Stimulated activated CD8-positive, alpha-beta memory T cell treated with anti-CD3 and anti-CD28 coated beads, Interleukin-15, amount 100 ng/mL, for 48 hours (primary cell): ENCODE measurements at regions not wholly inside any gene's neighbourhood (a gene's known extent, or its start where the extent isn't known, plus 50 kb on each side); places are given as distances from the start of the nearest gene placed in this dataset.

ENCODE experiments used
- DNase-seq, 2 donors: peaks; one replicate each; pipeline ENCODE4 v3.0.0-alpha.2; 2020; ENCODE audit warnings: low read depth in 2 of 2

GRCh38 chr11:116442238-116442752, 330.5 kb downstream of the BUD13 start:
- no peak for DNase-seq

- no peak for DNase-seq
Observed at GRCh38 chr11:116439361-116439677, 333.5 kb downstream of the BUD13 start.

GRCh38 chr11:116438651-116439360, 334.0 kb downstream of the BUD13 start:
- no peak for DNase-seq

GRCh38 chr11:116434986-116435385, 337.8 kb downstream of the BUD13 start:
- DNase-seq = no peak

GRCh38 chr11:116432301-116432700, 340.5 kb downstream of the BUD13 start:
- DNase-seq = no peak

- no peak for DNase-seq
Observed at GRCh38 chr11:116431842-116432241, 340.9 kb downstream of the BUD13 start.

GRCh38 chr11:116428638-116428975, 344.2 kb downstream of the BUD13 start:
- DNase-seq = no peak

- no peak for DNase-seq
Observed at GRCh38 chr11:116427903-116428637, 344.7 kb downstream of the BUD13 start.

GRCh38 chr11:116427337-116427902, 345.4 kb downstream of the BUD13 start:
- DNase-seq = no peak

GRCh38 chr11:116426761-116427160, 346.0 kb downstream of the BUD13 start:
- DNase-seq = no peak

- no peak for DNase-seq
Observed at GRCh38 chr11:116424615-116425261, 348.0 kb downstream of the BUD13 start.

GRCh38 chr11:116422956-116423600, 349.7 kb downstream of the BUD13 start:
- DNase-seq = no peak

GRCh38 chr11:116422556-116422955, 350.2 kb downstream of the BUD13 start:
- no peak for DNase-seq

GRCh38 chr11:116421529-116422185, 351.1 kb downstream of the BUD13 start:
- DNase-seq = no peak

GRCh38 chr11:116420770-116421528, 351.8 kb downstream of the BUD13 start:
- no peak for DNase-seq

- DNase-seq = no peak
Observed at GRCh38 chr11:116420030-116420429, 352.8 kb downstream of the BUD13 start.

- DNase-seq = no peak
Observed at GRCh38 chr11:116418388-116419041, 354.3 kb downstream of the BUD13 start.

- no peak for DNase-seq
Observed at GRCh38 chr11:116416852-116417251, 355.9 kb downstream of the BUD13 start.

GRCh38 chr11:116415095-116415494, 357.7 kb downstream of the BUD13 start:
- DNase-seq = no peak

GRCh38 chr11:116414357-116414880, 358.4 kb downstream of the BUD13 start:
- DNase-seq = no peak
